ENCODE measurements at regions not wholly inside any gene's neighbourhood (a gene's known extent, or its start where the extent isn't known, plus 50 kb on each side); places are given as distances from the start of the nearest gene placed in this dataset.

- TF ChIP-seq MYC (IDR thresholded peaks at IDR 0.05; ENCODE audit: low read depth, low read length) (no peak), POLR2AphosphoS5 (IDR thresholded peaks at IDR 0.05; ENCODE audit: insufficient read depth, low read depth, low read length) (no peak), JUN (IDR thresholded peaks at IDR 0.05; ENCODE audit: borderline replicate concordance, insufficient read depth, insufficient read length, low read depth) (no peak), FOS (IDR thresholded peaks at IDR 0.05; ENCODE audit: borderline replicate concordance, insufficient read depth, low read length) (no peak)
- H3K9me1 ChIP-seq (replicated peaks; ENCODE audit: control insufficient read depth, extremely low read depth, insufficient read depth, low read length), result no peaks in the 10 kb centered on the region
- ChIA-PET CTCF (no interaction called here), POLR2A (no interaction called here)
- H4K20me1 ChIP-seq (replicated peaks; ENCODE audit: control insufficient read depth, extremely low read depth, insufficient read depth, low read length), result no peaks in the 10 kb centered on the region
- dilution Hi-C loops (cut with MboI; ENCODE audit: extremely low pct_ligation_motif_present, low sequenced_read_pairs) (no loop called here), intact Hi-C loops (cut with micrococcal nuclease) (no loop called here)
- H3K4me2 ChIP-seq (ENCODE audit: insufficient read depth, low read length), result no peak overlapping the region
- H3K9ac ChIP-seq (replicated peaks; ENCODE audit: extremely low read depth, insufficient read depth, low read length), result no peak overlapping the region
- no peaks in the 10 kb centered on the region for H3K79me2 ChIP-seq (ENCODE audit: control insufficient read depth, insufficient read depth, low read length)
- no peak overlapping the region for H3K27ac ChIP-seq (ENCODE audit: insufficient read depth, low read depth, low read length)
- H3K4me1 ChIP-seq (ENCODE audit: control insufficient read depth, extremely low read depth, insufficient read depth, low read length), result no peaks in the 10 kb centered on the region
- H2AFZ ChIP-seq (ENCODE audit: low read depth, low read length), result no peak overlapping the region
- H3K4me3 ChIP-seq (replicated peaks in 1 of 3; ENCODE audit: insufficient read depth in 1 of 3, low read depth in 1 of 3, low read length in 3 of 3), result no peak overlapping the region
- H3K9me3 ChIP-seq (replicated peaks; ENCODE audit: control insufficient read depth, insufficient read depth, low read length), result no peaks in the 10 kb centered on the region
- no peak for FAIRE-seq
- no peaks in the 10 kb centered on the region for H3K36me3 ChIP-seq (ENCODE audit: control insufficient read depth in 2 of 2, extremely low read depth in 1 of 2, insufficient read depth in 2 of 2, low read length in 2 of 2)
- no peak for DNase-seq (ENCODE audit: low read depth, low spot score)
- H3K27me3 ChIP-seq (ENCODE audit: control insufficient read depth in 2 of 2, insufficient read depth in 2 of 2, low read length in 2 of 2), result no peaks in the 10 kb centered on the region
- no TSS peak for BruUV-seq (replicated peaks)
Measured at GRCh38 chr9:126088336-126088735, 238.3 kb upstream of the MVB12B start.

- no peaks in the 10 kb centered on the region for H3K9me1 ChIP-seq (replicated peaks; ENCODE audit: control insufficient read depth, extremely low read depth, insufficient read depth, low read length)
- H3K4me2 ChIP-seq (ENCODE audit: insufficient read depth, low read length), result no peak overlapping the region
- H3K27ac ChIP-seq (ENCODE audit: insufficient read depth, low read depth, low read length), result no peak overlapping the region
- no peaks in the 10 kb centered on the region for H4K20me1 ChIP-seq (replicated peaks; ENCODE audit: control insufficient read depth, extremely low read depth, insufficient read depth, low read length)
- H3K9me3 ChIP-seq (replicated peaks; ENCODE audit: control insufficient read depth, insufficient read depth, low read length), result no peaks in the 10 kb centered on the region
- intact Hi-C loops (cut with micrococcal nuclease), result no loop called here
- ChIA-PET CTCF (interaction anchor here (1.2 kb wide), 1 partner anchor 8 kb away, joined by 3 read pairs; no protein-coding TSS in a partner anchor), POLR2A (no interaction called here)
- FAIRE-seq, result no peak
- no peak overlapping the region for H2AFZ ChIP-seq (ENCODE audit: low read depth, low read length)
- no peaks in the 10 kb centered on the region for H3K4me1 ChIP-seq (ENCODE audit: control insufficient read depth, extremely low read depth, insufficient read depth, low read length)
- DNase-seq (ENCODE audit: low read depth, low spot score), result no peak
- dilution Hi-C loops (cut with MboI; ENCODE audit: extremely low pct_ligation_motif_present, low sequenced_read_pairs), result no loop called here
- TF ChIP-seq FOS (IDR thresholded peaks at IDR 0.05; ENCODE audit: borderline replicate concordance, insufficient read depth, low read length) (no peak), POLR2A (IDR thresholded peaks at IDR 0.05; ENCODE audit: low read depth, low read length) (no peak), POLR2AphosphoS5 (IDR thresholded peaks at IDR 0.05; ENCODE audit: insufficient read depth, low read depth, low read length) (no peak), MAX (IDR thresholded peaks at IDR 0.05; ENCODE audit: insufficient read depth, insufficient read length) (no peak), JUN (IDR thresholded peaks at IDR 0.05; ENCODE audit: borderline replicate concordance, insufficient read depth, insufficient read length, low read depth) (no peak), CTCF (IDR thresholded peaks at IDR 0.05; ENCODE audit: extremely low read depth in 1 of 2, insufficient read depth in 1 of 2, low read depth in 1 of 2, low read length in 2 of 2) (no peak), EZH2 (IDR thresholded peaks at IDR 0.05; ENCODE audit: borderline replicate concordance, low read depth, low read length, severe bottlenecking) (no peak), GATA2 (IDR thresholded peaks at IDR 0.05; ENCODE audit: insufficient read depth, insufficient read length, low read depth, low read length) (no peak), MYC (IDR thresholded peaks at IDR 0.05; ENCODE audit: low read depth, low read length) (no peak)
- H3K79me2 ChIP-seq (ENCODE audit: control insufficient read depth, insufficient read depth, low read length), result no peaks in the 10 kb centered on the region
- no peak overlapping the region for H3K4me3 ChIP-seq (replicated peaks in 1 of 3; ENCODE audit: insufficient read depth in 1 of 3, low read depth in 1 of 3, low read length in 3 of 3)
- H3K9ac ChIP-seq (replicated peaks; ENCODE audit: extremely low read depth, insufficient read depth, low read length), result no peak overlapping the region
- no peaks in the 10 kb centered on the region for H3K27me3 ChIP-seq (ENCODE audit: control insufficient read depth in 2 of 2, insufficient read depth in 2 of 2, low read length in 2 of 2)
- no TSS peak for BruUV-seq (replicated peaks)
- no peaks in the 10 kb centered on the region for H3K36me3 ChIP-seq (ENCODE audit: control insufficient read depth in 2 of 2, extremely low read depth in 1 of 2, insufficient read depth in 2 of 2, low read length in 2 of 2)
Measured at GRCh38 chr9:126089789-126090188, 236.8 kb upstream of the MVB12B start.

All from endothelial cell of umbilical vein (primary cell).